Endothelial cell of umbilical vein (primary cell): ENCODE measurements at regions not wholly inside any gene's neighbourhood (a gene's known extent, or its start where the extent isn't known, plus 50 kb on each side); places are given as distances from the start of the nearest gene placed in this dataset.

Experiments used
- BruUV-seq: library from RNA; stranded (reverse); fragments of 400-500 nt; replicated peaks from 2 replicates; lab custom pipeline; 2021; lab: Mats Ljungman, UMichigan
- CTCF ChIA-PET: fragments of 300-600, 350-600 bp; sonication (Branson Sonifier 250); formaldehyde crosslinking; loops from one replicate; lab custom pipeline; 2021; ENCODE audit warnings: antibody characterized with exemption, inconsistent platforms; lab: Charles Lee
- POLR2A ChIA-PET: fragments of 300-600, 350-600 bp; sonication (Branson Sonifier 250); formaldehyde crosslinking; loops from one replicate; lab custom pipeline; 2021; ENCODE audit warnings: antibody characterized with exemption, inconsistent platforms; lab: Charles Lee
- DNase-seq: peaks from one replicate; pipeline ENCODE4 v3.0.0-alpha.2; 2011; ENCODE audit warnings: low read depth, low spot score
- FAIRE-seq: peaks from 2 replicates; lab custom pipeline; 2011; peaks lifted over from hg19 to GRCh38; lab: Jason Lieb, UNC
- H2AFZ ChIP-seq: 2 replicates; pipeline ENCODE4 v1.6.0; 2012; ENCODE audit warnings: low read depth, low read length, control low read depth, inconsistent platforms
- H3K27ac ChIP-seq: 2 replicates; pipeline ENCODE4 v1.5.1; 2011; ENCODE audit warnings: low read depth, mild to moderate bottlenecking, control low read depth, low read length, moderate library complexity; ENCODE audit not compliant: insufficient read depth
- H3K27me3 ChIP-seq, 2 experiments: 2 replicates each; pipeline versions ENCODE4 v1.6.0 to v1.6.1; 2011; ENCODE audit warnings: low read length in 2 of 2, mixed read lengths in 1 of 2; ENCODE audit not compliant: control insufficient read depth in 2 of 2, insufficient read depth in 2 of 2
- H3K36me3 ChIP-seq, 2 experiments: 2 replicates in 1 of 2; 3 replicates in 1 of 2; pipeline ENCODE4 v1.5.1; 2011; ENCODE audit warnings: low read length in 2 of 2, mild to moderate bottlenecking in 1 of 2, moderate library complexity in 1 of 2; ENCODE audit not compliant: control insufficient read depth in 2 of 2, insufficient read depth in 2 of 2; ENCODE audit errors: extremely low read depth in 1 of 2
- H3K4me1 ChIP-seq: 3 replicates; pipeline ENCODE4 v1.5.1; 2011; ENCODE audit warnings: mild to moderate bottlenecking, low read length; ENCODE audit not compliant: control insufficient read depth, insufficient read depth; ENCODE audit errors: extremely low read depth
- H3K4me2 ChIP-seq: 2 replicates; pipeline ENCODE4 v1.6.1; 2011; ENCODE audit warnings: low read length, control low read depth, mixed read lengths; ENCODE audit not compliant: insufficient read depth
- H3K4me3 ChIP-seq, 3 experiments: fragments of 200-600 bp in 1 of 3; sonication (generic), shearing (Covaris generic) in 1 of 3; replicated peaks in 1 of 3; 2 replicates each; pipeline ENCODE4 v1.5.1; 2011 to 2016; ENCODE audit warnings: control low read depth in 3 of 3, low read length in 3 of 3, mild to moderate bottlenecking in 2 of 3, inconsistent platforms in 1 of 3, low read depth in 1 of 3, moderate library complexity in 1 of 3; ENCODE audit not compliant: insufficient read depth in 1 of 3
- H3K79me2 ChIP-seq: 2 replicates; pipeline ENCODE4 v1.6.0; 2012; ENCODE audit warnings: low read length, inconsistent platforms; ENCODE audit not compliant: control insufficient read depth, insufficient read depth
- H3K9ac ChIP-seq: replicated peaks from 2 replicates; pipeline ENCODE3; 2011; ENCODE audit warnings: low read length, control low read depth; ENCODE audit not compliant: insufficient read depth; ENCODE audit errors: extremely low read depth
- H3K9me1 ChIP-seq: replicated peaks from 3 replicates; pipeline ENCODE4 v1.6.0; 2011; ENCODE audit warnings: mild to moderate bottlenecking, low read length; ENCODE audit not compliant: control insufficient read depth, insufficient read depth; ENCODE audit errors: extremely low read depth
- H3K9me3 ChIP-seq: replicated peaks from 2 replicates; pipeline ENCODE4 v1.5.1; 2012; ENCODE audit warnings: low read length, inconsistent platforms; ENCODE audit not compliant: control insufficient read depth, insufficient read depth
- H4K20me1 ChIP-seq: replicated peaks from 2 replicates; pipeline ENCODE3; 2011; ENCODE audit warnings: mild to moderate bottlenecking, low read length; ENCODE audit not compliant: control insufficient read depth, insufficient read depth; ENCODE audit errors: extremely low read depth
- CTCF ChIP-seq, 2 donors: IDR thresholded peaks; 1 replicate in 1 of 2; 2 replicates in 1 of 2; pipeline ENCODE4 v1.5.1; 2011; ENCODE audit warnings: low read length in 2 of 2, mild to moderate bottlenecking in 2 of 2, moderate library complexity in 2 of 2, control low read depth in 1 of 2, inconsistent platforms in 1 of 2, low read depth in 1 of 2; ENCODE audit not compliant: insufficient read depth in 1 of 2; ENCODE audit errors: extremely low read depth in 1 of 2
- EZH2 ChIP-seq: IDR thresholded peaks from 2 replicates; pipeline ENCODE4 v1.6.1; 2012; ENCODE audit warnings: borderline replicate concordance, low read depth, mild to moderate bottlenecking, moderate library complexity, low read length, inconsistent platforms; ENCODE audit not compliant: severe bottlenecking
- FOS ChIP-seq: IDR thresholded peaks from 2 replicates; pipeline ENCODE4 v1.6.1; 2011; ENCODE audit warnings: mild to moderate bottlenecking, low read length, moderate library complexity, borderline replicate concordance; ENCODE audit not compliant: insufficient read depth
- GATA2 ChIP-seq: IDR thresholded peaks from 2 replicates; pipeline ENCODE4 v1.7.0; 2011; ENCODE audit warnings: low read depth, mild to moderate bottlenecking, moderate library complexity, mixed read lengths, low read length; ENCODE audit not compliant: insufficient read length, insufficient read depth
- JUN ChIP-seq: IDR thresholded peaks from 2 replicates; pipeline ENCODE4 v1.6.1; 2011; ENCODE audit warnings: borderline replicate concordance, low read depth; ENCODE audit not compliant: insufficient read length, insufficient read depth
- MYC ChIP-seq: IDR thresholded peaks from one replicate; pipeline ENCODE4 v1.6.1; 2011; ENCODE audit warnings: mild to moderate bottlenecking, low read depth, low read length
- POLR2A ChIP-seq: IDR thresholded peaks from 2 replicates; pipeline ENCODE4 v1.6.1; 2012; ENCODE audit warnings: low read depth, mild to moderate bottlenecking, control low read depth, low read length
- POLR2AphosphoS5 ChIP-seq: IDR thresholded peaks from 2 replicates; pipeline ENCODE4 v1.6.1; 2012; ENCODE audit warnings: low read depth, mild to moderate bottlenecking, control low read depth, low read length, moderate library complexity; ENCODE audit not compliant: insufficient read depth
- dilution Hi-C: fragments of 300-500 bp; cut with MboI; formaldehyde crosslinking; loops from one replicate; pipeline ENCODE4 v1.15.0; 2019; ENCODE audit warnings: low sequenced_read_pairs; ENCODE audit not compliant: extremely low pct_ligation_motif_present
- intact Hi-C: fragments of 100-400 bp; cut with micrococcal nuclease; formaldehyde crosslinking; loops from one replicate; pipeline ENCODE4 v1.10.0; 2022
- TF ChIP-seq, protein P1 (sequence below): IDR thresholded peaks from 2 replicates; pipeline ENCODE4 v1.6.1; 2011; ENCODE audit not compliant: insufficient read depth, insufficient read length

DNA sequence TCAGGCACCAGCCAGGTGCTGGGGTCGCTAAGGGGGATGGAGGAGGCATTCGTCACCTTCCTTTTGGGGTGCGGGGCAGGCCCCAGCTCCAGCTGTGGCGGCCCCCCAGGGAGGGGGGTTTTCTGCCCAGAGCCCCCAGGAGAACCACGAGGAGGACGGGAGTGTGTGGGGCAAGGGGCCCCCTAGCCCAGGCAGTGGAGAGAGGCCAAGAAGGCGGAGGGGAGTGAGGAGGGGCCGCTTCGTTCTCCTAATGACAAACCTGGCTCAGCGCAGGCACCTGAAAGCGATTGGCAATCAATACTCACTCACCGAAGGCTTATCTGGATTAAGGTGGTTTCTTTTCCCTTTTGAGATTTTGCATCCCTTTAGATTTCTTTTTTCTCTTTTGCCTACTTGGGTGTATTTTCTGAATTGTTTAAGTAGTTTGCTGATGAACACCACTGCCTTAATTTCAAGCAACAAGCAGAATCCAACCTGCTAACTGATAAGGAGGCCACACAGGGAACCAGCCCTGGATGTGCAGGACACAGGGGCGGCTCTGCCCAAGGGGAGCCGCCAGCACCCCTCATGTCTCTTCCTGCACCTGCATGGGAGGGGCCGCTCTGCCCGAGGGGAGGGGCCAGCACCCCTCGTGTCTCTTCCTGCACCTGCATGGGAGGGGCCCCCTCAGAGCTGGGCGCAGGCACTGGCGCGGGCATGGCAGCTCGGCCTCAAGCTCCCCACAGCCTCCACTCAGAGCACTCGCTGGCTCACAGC is 122.3 kb downstream of the BRD1 start:
- H3K27me3 ChIP-seq = no peaks in the 10 kb centered on the region
- no peaks in the 10 kb centered on the region for H3K9me1 ChIP-seq
- no peak overlapping the region for H3K9ac ChIP-seq
- DNase-seq = no peak
- H3K4me3 ChIP-seq = no peak overlapping the region
- intact Hi-C loops = no loop called here
- no peak for FAIRE-seq
- ChIA-PET POLR2A (no interaction called here), CTCF (no interaction called here)
- no peaks in the 10 kb centered on the region for H3K79me2 ChIP-seq
- no peaks in the 10 kb centered on the region for H3K36me3 ChIP-seq
- H3K9me3 ChIP-seq = no peaks in the 10 kb centered on the region
- BruUV-seq = no TSS peak
- no peaks in the 10 kb centered on the region for H3K4me1 ChIP-seq
- H3K4me2 ChIP-seq = no peak overlapping the region
- dilution Hi-C loops = no loop called here
- H4K20me1 ChIP-seq = no peaks in the 10 kb centered on the region
- TF ChIP-seq POLR2AphosphoS5 (no peak), POLR2A (no peak), MYC (no peak), FOS (no peak), JUN (no peak), GATA2 (no peak), EZH2 (no peak), CTCF (IDR thresholded peaks at IDR 0.05; ENCODE audit: extremely low read depth in 1 of 2, insufficient read depth in 1 of 2, low read depth in 1 of 2, low read length in 2 of 2) (no peak)
- TF ChIP-seq, protein P1, sequence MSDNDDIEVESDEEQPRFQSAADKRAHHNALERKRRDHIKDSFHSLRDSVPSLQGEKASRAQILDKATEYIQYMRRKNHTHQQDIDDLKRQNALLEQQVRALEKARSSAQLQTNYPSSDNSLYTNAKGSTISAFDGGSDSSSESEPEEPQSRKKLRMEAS = no peak
- H2AFZ ChIP-seq = no peak overlapping the region
- H3K27ac ChIP-seq = no peak overlapping the region
